Panc1 (cell line): ENCODE measurements at regions not wholly inside any gene's neighbourhood (a gene's known extent, or its start where the extent isn't known, plus 50 kb on each side); places are given as distances from the start of the nearest gene placed in this dataset.

Experiments used
- CTCF ChIP-seq: fragments of 450-650 bp; IDR thresholded peaks from 2 replicates; pipeline ENCODE4 v1.5.1; 2017; ENCODE audit warnings: mild to moderate bottlenecking
- POLR2AphosphoS5 ChIP-seq: IDR thresholded peaks from 2 replicates; pipeline ENCODE4 v1.6.1; 2012; ENCODE audit warnings: mild to moderate bottlenecking, low read depth, low read length, moderate library complexity
- REST ChIP-seq, 2 experiments: IDR thresholded peaks; 2 replicates each; pipeline ENCODE4 v1.6.1; 2011 to 2012; ENCODE audit warnings: low read depth in 2 of 2, control low read depth in 1 of 2, low read length in 1 of 2, mild to moderate bottlenecking in 1 of 2, moderate library complexity in 1 of 2; ENCODE audit not compliant: insufficient read depth in 1 of 2
- SIN3A ChIP-seq: IDR thresholded peaks from 2 replicates; pipeline ENCODE4 v1.6.1; 2012; ENCODE audit warnings: low read depth, mild to moderate bottlenecking, low read length, moderate library complexity, borderline replicate concordance; ENCODE audit not compliant: insufficient read depth

- no peak for TF ChIP-seq CTCF
- TF ChIP-seq REST (IDR thresholded peaks at IDR 0.05; ENCODE audit: insufficient read depth in 1 of 2, low read depth in 2 of 2, low read length in 1 of 2), result no peak
- no peak for TF ChIP-seq POLR2AphosphoS5
- no peak for TF ChIP-seq SIN3A
These were observed 359.2 kb upstream of the ID2 start for GRCh38 chr2:8322634-8323033.
